ENCODE measurements at regions not wholly inside any gene's neighbourhood (a gene's known extent, or its start where the extent isn't known, plus 50 kb on each side); places are given as distances from the start of the nearest gene placed in this dataset.
"Not testable (repeated sequence)": the region's sequence is repeated elsewhere in the genome, so short reads cannot be mapped to it uniquely, and the experiment has no call there.

GRCh38 chr1:5623399-5623798 is 368.8 kb downstream of the NPHP4 start:
- DNase-seq, result no peak

- no peak for DNase-seq
Observed at GRCh38 chr1:5622412-5622811, 369.8 kb downstream of the NPHP4 start.

- no peak for DNase-seq
Observed at GRCh38 chr1:5621692-5622091, 370.5 kb downstream of the NPHP4 start.

DNA sequence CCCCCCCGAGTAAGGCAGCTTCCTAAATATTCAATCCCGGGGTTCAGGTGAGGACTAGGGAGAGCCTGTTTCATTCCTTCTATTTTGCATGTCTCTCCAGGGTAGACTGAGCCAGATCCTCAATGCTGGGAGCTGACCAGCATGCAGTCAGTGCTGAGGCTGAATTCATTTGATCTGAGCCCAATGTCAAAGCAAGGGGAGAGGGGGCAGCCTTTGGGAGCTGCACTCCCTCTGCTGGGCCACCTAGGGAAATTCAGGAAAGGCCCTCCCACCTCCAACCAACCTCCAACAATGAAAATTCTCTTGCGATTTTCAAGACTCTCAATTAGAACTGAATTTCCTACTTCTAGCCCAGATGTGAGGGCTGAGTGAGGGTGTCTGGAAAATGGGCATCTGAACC is 371.2 kb downstream of the NPHP4 start:
- no peak for DNase-seq

- no peak for DNase-seq
Observed at GRCh38 chr1:5620418-5620817, 371.8 kb downstream of the NPHP4 start.

GRCh38 chr1:5619469-5619868 is 372.8 kb downstream of the NPHP4 start:
- DNase-seq, result no peak

GRCh38 chr1:5617546-5617945 is 374.7 kb downstream of the NPHP4 start:
- no peak for DNase-seq

DNA sequence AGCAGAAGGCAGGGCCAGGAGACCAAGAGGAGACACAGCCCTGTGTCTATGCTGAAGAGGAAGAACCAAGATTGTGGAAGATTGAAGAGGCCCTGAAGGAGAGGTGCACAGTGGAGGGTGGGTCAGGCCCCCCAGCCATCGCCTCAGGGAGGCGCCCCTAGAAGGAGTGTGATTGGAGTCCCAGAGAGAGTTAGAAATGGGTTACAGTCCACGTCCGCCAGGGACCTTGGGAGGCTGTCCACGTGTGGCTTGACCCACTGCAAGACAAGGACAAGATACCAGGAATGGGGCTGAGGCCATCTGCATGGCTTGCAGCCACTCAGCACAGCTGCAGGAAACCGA is 375.1 kb downstream of the NPHP4 start:
- no peak for DNase-seq

- DNase-seq, result no peak
Observed at GRCh38 chr1:5616366-5617178, 375.7 kb downstream of the NPHP4 start.

GRCh38 chr1:5615076-5615475 is 377.1 kb downstream of the NPHP4 start:
- DNase-seq, result no peak

GRCh38 chr1:5613900-5614299 is 378.3 kb downstream of the NPHP4 start:
- DNase-seq, result no peak

GRCh38 chr1:5611851-5612250 is 380.4 kb downstream of the NPHP4 start:
- DNase-seq, result no peak

DNA sequence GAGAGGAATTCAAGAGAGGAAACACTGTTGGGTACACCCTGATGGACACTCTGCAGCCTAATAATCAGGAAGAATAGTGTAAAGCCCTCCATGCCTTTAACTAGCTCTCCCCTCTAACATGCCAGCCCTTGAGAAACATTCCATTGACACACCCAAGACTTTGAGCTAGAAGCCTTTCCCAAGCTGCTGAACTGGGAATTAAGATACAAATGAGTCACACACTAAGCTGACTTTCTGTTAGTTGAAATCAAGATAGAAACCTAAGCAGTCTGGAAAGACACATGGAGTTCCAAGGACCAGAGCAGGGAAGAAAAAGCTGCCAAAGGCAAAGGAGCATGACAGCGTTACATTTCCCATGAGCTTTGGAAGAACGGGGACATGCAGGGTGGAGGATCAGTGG is 380.8 kb downstream of the NPHP4 start:
- no peak for DNase-seq

GRCh38 chr1:5610432-5610831 is 381.8 kb downstream of the NPHP4 start:
- no peak for DNase-seq

GRCh38 chr1:5603353-5604104 is 388.7 kb downstream of the NPHP4 start:
- no peak for DNase-seq

DNA sequence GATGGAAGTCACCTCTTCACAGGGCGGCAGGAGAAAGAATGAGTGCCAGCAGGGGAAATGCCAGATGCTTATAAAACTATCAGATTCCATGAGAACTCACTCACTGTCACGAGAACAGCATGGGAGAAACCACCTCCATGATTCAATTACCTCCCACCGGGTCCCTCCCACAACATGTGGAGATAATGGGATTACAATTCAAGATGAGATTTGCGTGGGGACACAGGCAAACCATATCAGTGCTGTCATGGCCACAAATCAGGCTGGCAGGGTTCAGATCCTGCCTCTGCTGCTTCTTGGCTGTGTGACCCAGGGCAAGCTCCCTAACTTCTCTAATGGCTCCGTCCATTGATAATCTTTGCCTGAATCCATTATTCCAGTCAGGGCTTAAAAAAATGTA is 389.5 kb downstream of the NPHP4 start:
- not testable (repeated sequence) for DNase-seq

GRCh38 chr1:5601516-5601915 is 390.7 kb downstream of the NPHP4 start:
- no peak for DNase-seq

GRCh38 chr1:5599541-5599940 is 392.7 kb downstream of the NPHP4 start:
- DNase-seq, result no peak

- DNase-seq, result no peak
Observed at GRCh38 chr1:5598824-5599395, 393.3 kb downstream of the NPHP4 start.

- DNase-seq, result no peak
Observed at GRCh38 chr1:5597991-5598823, 394.0 kb downstream of the NPHP4 start.

DNA sequence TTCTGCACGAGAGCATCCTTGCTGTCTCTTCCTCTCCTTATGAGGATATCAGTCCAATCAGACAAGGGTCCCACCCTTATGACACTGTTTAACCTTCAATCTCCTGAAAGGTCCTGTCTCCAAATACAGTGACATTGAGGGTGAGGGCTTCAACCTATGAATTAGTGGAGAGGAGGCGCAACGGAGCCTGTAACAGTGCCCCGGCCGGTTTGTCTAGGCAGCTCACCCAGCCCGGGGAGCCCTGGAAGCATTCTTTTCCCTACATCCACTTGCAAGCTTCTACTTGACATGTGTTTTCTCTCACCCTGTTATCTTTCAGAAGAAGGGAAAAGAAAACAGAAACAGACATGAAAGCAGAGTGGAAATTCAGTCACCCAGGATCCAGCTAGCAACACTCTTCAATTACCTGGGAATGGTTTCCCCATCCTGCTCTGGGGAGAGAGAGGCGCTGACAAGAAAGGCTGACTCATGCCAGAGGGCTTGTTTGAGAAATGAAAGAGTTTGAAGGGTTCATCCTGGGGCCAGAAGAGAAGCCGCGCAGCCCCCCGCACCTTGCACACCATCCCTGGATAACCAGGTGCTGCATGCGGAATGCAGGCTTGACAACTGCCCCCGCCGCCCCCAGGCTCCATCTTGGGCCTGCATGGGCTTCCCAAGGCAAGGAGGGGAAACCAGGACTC is 394.9 kb downstream of the NPHP4 start:
- no peak for DNase-seq

DNA sequence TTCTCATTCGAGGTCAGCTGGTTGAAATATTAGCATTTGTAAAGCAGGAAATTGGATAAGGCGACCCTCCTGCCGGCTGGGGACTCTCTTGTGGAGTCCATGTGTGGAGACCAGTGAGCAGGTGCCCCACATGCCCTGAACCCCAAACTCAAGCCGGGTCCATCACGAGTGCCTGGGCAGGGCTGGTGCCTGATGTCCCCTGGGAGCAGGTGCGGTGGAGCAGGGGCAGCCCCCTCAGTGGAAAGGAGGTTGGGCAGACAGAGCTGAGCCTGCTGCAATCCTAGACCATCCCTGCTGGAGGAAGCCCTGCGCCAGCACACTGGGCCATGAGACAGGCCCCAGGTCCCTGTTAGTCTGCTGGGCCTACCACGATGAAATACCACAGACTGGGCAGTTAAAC is 395.6 kb downstream of the NPHP4 start:
- no peak for DNase-seq
